ENCODE measurements at regions not wholly inside any gene's neighbourhood (a gene's known extent, or its start where the extent isn't known, plus 50 kb on each side); places are given as distances from the start of the nearest gene placed in this dataset.
"Not testable (repeated sequence)": the region's sequence is repeated elsewhere in the genome, so short reads cannot be mapped to it uniquely, and the experiment has no call there.

DNA sequence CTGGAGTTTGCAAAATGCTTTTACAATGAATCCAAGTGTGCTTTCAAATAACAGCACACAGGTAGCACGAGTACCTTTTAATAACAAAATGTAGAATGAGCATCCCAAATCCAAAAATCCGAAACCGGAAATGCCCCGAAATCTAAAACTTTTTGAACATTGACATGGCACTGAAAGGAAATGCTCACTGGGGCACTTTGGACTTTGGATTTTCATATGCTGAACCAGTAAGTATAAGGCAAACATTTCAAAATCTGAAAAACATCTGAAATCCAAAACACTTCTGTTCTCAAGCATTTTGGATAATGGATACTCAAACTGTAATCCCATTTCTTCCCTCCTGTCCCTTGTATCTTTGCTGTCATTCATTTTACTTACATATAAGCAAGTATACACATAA lies 50.1 kb downstream of the GCNT4 start:
- no peak for DNase-seq (ENCODE audit: extremely low read depth, low read depth, low spot score)

- DNase-seq (ENCODE audit: extremely low read depth, low read depth, low spot score) = no peak
These were observed 56.4 kb downstream of the GCNT4 start for GRCh38 chr5:74995926-74996325.

GRCh38 chr5:74994826-74995225 lies 57.5 kb downstream of the GCNT4 start:
- DNase-seq (ENCODE audit: extremely low read depth, low read depth, low spot score) = no peak

DNA sequence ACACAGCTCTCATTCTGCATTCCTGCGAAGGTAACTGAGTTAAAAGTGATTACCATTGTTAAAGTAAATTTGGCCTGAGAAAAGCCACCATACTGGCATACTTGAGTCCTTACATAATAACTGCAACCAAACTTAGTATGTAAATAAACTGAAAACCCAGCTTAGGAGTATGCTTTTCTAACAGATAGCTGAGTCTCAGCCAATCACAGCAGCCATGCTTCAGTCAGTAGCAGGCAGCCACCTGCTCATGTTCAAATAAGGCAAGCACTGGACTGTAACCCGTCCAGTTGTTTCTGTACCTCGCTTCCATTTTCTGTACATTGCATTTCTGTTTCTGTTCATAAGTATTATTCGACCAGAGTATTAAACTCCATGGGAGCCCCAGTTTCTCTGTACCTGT lies 58.6 kb downstream of the GCNT4 start:
- DNase-seq (ENCODE audit: extremely low read depth, low read depth, low spot score) = no peak

DNA sequence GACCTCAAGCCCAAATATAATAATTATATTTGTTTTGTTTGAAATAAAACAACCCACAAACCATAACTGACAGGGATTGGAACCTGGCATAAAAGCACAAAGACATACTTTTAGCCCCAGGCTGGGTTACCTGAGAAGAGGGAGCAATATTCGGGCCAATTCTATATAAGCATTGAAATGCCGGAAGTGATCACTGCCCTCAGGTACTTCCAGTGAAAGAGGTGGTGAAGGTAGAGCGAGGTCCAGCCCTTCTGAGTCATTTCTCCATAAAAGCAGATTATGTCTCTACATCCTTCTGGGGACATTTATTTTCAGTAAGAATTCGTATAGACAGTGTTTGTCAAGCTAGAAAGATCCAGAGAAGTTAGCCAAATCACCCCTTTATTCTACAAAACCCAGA lies 59.6 kb downstream of the GCNT4 start:
- no peak for DNase-seq (ENCODE audit: extremely low read depth, low read depth, low spot score)

DNA sequence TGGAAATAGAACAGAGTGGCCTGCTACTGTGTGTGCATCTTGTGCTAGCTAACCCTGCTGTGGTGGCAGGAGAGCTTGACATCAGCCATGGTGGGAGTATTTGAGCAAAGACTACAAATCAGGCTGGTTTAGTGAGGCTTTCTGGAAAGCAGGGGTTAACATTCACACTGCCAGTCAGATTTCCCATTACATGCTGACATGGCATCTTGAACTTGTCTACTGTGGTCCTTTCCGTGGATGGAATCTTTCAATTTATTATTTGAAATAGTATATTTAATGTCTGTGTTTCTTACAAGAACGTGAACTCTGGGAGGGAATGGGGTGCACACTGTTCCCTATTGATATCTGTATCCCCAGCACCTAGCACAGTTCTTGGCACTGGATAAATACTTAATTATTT lies 60.8 kb downstream of the GCNT4 start:
- DNase-seq (ENCODE audit: extremely low read depth, low read depth, low spot score) = no peak

GRCh38 chr5:74990194-74990593 lies 62.2 kb downstream of the GCNT4 start:
- DNase-seq (ENCODE audit: extremely low read depth, low read depth, low spot score) = no peak

DNA sequence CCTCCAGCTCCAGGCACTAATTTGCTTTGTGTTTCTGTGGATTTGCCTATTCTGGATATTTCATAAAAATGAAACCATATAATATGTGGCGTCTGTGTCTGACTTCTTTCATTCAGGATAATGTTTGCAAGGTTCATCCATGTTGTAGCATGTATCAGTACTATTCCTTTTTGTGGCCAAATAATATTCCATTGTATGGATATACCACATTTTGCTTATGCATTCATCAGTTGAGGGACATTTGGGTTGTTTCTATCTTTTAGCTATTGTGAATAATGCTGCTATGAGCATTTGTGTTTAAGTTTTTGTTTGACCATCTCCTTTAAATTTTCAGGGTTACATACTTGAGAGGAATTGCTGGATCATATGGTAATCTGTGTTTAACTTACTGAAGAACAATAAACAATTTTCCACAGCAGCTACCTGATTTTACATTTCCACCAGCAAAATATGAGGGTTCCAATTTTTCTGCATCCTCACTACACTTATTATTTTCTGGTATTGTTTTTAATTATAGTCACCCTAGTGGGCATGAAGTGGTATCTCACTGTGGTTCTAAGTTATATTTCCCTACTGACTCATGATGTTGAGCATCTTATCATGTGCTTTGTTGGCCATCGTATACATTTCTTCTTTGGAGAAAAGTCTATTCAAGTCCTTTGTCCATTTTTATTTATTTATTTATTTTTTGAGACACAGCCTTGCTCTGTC lies 63.9 kb downstream of the GCNT4 start:
- no peak for DNase-seq (ENCODE audit: extremely low read depth, low read depth, low spot score)

GRCh38 chr5:74978345-74978744 lies 74.0 kb downstream of the GCNT4 start:
- no peak for DNase-seq (ENCODE audit: extremely low read depth, low read depth, low spot score)

DNA sequence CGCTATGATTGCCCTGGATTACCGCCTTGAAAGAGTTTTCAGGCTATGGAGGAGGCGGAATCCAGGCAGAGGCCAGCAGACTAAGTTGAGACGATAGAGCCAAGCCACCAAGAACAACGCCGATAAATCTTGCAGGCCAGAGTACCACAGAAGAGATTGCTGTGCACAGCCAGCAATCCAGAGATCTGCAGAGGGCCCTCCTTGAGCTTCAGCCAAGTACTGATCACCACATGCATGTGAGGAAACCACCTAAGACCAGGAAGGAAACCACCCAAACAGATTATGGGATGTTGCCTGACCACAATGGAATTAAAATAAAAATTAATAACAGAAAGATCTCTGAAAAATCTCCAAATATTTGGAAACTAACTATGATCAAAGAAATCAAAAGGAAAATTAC lies 74.9 kb downstream of the GCNT4 start:
- DNase-seq (ENCODE audit: extremely low read depth, low read depth, low spot score) = no peak

DNA sequence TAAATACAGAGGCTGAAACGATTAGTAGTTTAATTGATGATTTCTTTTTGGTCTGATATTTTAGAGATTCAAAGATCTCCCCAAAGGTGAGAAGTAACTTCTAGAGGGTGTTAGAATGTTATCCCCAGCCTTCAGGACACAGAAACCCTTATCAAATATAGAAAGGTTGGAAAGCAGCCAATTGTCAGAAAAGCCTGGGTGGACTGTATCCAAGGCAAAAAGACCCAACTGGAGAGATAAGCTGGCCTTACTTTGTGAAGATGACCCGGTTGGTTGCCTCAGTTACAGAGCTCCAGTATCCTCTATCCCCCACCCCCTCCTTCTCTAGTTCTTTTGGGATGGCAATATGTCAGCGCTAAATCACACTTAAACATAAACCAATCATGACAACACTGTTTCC lies 75.7 kb downstream of the GCNT4 start:
- DNase-seq (ENCODE audit: extremely low read depth, low read depth, low spot score) = no peak

DNA sequence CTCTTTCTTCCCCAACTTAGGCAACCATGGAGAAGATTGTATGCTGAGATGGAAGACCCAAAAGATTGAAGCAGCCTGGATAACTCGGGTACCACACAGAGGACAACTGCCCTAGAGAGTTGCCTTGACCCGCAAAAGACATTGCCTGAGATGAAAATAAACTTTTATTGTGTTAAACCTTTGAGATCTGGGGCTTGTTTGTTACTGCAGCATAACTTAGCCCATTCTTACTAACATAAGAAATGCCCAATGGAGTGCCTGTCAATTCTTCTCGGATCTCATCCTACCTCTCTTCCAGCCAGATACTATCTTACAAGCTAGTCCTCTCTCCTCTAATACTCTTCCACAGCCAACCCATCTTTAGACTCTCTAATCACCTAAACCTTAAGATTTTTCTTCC lies 76.8 kb downstream of the GCNT4 start:
- DNase-seq (ENCODE audit: extremely low read depth, low read depth, low spot score) = no peak

DNA sequence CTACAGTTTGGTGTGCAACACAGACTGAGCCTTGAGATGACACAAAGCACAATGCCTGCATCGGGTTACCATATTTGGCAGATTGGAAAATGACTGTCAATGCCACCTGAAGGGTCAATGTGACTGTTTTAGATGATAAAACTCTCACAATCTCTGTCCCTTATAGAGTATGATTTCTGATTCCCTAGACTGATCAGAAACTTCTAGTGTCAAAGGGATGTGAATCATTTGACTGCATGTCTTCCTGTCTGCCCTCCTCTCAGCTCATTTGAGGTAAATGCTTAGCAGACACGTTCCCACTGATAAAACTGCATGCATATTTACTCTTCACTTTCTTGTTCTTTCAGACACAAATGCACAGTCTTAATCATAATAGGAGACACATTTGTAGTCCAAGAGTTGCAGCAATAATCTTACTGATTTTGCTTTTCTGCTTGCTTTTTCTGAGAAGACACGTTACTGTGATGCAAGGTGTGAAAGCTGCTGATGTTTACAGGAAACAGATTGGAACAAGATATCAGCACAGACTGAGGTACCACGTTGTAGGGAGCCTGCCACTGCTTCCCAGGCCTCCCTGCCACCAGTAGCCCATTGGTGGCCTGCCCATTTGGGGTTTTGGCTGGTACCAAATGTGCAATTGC lies 77.8 kb downstream of the GCNT4 start:
- DNase-seq (ENCODE audit: extremely low read depth, low read depth, low spot score) = no peak

GRCh38 chr5:74973694-74974093 lies 78.7 kb downstream of the GCNT4 start:
- no peak for DNase-seq (ENCODE audit: extremely low read depth, low read depth, low spot score)

DNA sequence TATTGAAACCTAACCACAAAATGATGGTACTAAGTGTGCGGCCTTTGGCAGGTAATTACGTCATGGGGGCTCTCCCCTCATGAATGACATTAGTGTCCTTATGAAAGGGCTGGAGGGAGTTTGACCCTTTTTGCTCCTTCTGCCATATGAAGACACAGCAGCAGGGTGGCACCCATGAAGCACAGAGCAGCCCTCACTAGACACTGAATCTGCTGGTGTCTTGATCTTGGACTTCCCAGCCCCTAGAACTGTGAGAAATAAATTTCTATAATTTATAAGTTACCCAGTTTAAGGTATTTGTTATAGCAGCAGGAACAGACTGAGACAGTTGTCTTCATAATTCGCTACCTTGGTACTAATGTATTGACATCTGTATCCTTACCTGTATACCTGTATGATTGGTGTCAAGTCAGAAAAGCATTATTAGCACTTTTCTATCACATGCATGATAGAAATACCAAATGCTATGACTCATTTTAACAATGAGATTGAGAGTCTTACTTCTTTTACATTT lies 80.4 kb downstream of the GCNT4 start:
- no peak for DNase-seq (ENCODE audit: extremely low read depth, low read depth, low spot score)

DNA sequence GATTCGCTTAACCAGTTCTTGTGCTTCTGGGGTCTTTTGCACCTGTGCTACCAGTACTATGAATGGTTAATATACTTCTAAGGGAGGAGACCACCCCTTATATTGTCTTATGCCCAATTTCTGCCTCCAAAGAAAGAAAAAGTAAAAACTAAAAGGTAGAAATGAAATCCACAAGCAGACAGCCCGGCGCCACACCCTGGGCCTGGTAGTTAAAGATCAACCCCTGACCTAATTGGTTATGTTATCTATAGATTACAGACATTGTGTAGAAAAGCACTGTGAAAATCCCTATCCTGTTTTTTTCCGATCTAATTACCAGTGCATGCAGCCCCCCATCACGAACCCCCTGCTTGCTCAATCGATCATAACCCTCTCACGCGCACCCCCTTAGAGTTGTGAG lies 81.5 kb downstream of the GCNT4 start:
- DNase-seq (ENCODE audit: extremely low read depth, low read depth, low spot score) = not testable (repeated sequence)

- no peak for DNase-seq (ENCODE audit: extremely low read depth, low read depth, low spot score)
These were observed 82.6 kb downstream of the GCNT4 start for GRCh38 chr5:74969726-74970125.

GRCh38 chr5:74966141-74967026 lies 86.0 kb downstream of the GCNT4 start:
- no peak for DNase-seq (ENCODE audit: extremely low read depth, low read depth, low spot score)

GRCh38 chr5:74963407-74963806 lies 89.0 kb downstream of the GCNT4 start:
- no peak for DNase-seq (ENCODE audit: extremely low read depth, low read depth, low spot score)

GRCh38 chr5:74957906-74958305 lies 91.7 kb upstream of the FAM169A start:
- DNase-seq (ENCODE audit: extremely low read depth, low read depth, low spot score) = no peak

DNA sequence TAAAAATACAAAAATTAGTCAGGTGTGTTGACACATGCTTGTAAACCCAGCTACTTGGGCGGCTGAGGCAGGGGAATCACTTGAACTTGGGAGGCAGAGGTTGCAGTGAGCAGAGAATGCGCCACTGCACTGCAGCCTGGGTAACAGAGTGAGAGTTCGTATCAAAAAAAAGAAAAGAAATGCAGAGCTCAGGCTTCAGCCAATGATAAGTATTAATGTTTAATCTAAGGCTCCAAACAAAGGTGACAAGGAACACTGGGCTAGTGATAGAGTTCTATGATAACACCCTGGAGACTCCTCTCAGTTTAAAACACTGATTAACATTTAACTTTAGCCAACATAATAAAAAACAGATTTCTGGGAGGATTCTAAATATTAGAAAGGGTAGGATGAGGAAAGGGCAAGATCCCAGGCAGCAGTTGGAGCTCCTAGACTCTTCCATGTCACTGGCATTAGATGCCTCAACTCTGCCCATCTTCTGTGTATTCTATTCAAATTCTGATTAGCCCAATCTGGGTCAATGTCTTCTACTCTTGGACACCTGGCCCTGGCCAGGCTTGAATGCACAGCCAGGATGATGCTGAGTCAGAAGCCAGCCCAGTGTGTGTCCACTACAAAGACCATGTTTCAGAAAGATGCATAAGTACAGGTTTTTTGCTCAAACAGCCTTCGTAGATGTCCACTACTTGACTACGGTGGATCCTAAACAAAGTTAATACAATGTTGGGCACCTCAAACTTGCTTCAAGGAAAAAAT lies 91.0 kb upstream of the FAM169A start:
- no peak for DNase-seq (ENCODE audit: extremely low read depth, low read depth, low spot score)

All from glomerular endothelial cell (primary cell).